Coronary artery (tissue), 2 donors: ENCODE measurements at regions not wholly inside any gene's neighbourhood (a gene's known extent, or its start where the extent isn't known, plus 50 kb on each side); places are given as distances from the start of the nearest gene placed in this dataset.
"Not testable (repeated sequence)": the region's sequence is repeated elsewhere in the genome, so short reads cannot be mapped to it uniquely, and the experiment has no call there.

Experiments used
- DNase-seq: peaks from one replicate; pipeline ENCODE4 v3.0.0-alpha.2; 2017; ENCODE audit warnings: low spot score
- H3K27ac ChIP-seq, 2 donors: fragments of 200-600 bp; sonication (generic); one replicate each; pipeline ENCODE4 v1.5.1; 2016 to 2019
- H3K4me3 ChIP-seq: fragments of 200-600 bp; sonication (generic); 2 replicates; pipeline ENCODE4 v1.5.1; 2016; ENCODE audit warnings: mild to moderate bottlenecking, moderate library complexity
- CTCF ChIP-seq: fragments of 200-600 bp; sonication (generic); IDR thresholded peaks from one replicate; pipeline ENCODE4 v1.5.1; 2019; ENCODE audit warnings: antibody characterized with exemption

DNA sequence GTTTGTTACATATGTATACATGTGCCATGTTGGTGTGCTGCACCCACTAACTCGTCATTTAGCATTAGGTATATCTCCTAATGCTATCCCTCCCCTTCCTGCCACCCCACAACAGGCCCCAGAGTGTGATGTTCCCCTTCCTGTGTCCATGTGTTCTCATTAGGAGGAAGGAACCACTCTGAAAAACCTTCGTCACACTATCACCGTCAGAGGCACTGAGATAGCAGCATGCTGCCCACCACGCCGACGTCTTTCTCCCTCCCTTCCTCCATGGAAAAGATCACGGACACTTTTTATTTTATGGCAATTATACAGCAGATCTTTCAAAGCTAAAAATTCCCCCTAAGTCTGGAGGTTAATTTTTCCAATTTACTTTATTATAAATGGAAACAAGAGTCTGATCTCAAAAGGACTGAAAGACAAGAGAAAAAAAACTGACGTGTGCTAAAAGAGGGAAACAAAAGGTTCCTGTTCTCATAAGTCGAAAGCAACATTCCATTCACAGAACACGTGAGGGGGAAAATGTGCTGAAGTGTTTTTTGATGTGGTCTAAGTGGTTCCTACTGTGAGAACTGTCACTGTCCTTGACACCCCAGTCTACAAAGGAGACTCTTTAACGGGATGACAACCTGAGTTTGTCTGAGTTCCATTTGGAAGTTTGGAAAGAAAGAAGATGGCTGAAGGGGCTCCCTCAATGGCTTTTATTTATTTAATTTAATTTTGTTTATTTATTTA is 339.7 kb upstream of the IRX2 start:
- no peak for TF ChIP-seq CTCF
- no peak overlapping the region for H3K27ac ChIP-seq
- DNase-seq = no peak
- H3K4me3 ChIP-seq = no peak overlapping the region

DNA sequence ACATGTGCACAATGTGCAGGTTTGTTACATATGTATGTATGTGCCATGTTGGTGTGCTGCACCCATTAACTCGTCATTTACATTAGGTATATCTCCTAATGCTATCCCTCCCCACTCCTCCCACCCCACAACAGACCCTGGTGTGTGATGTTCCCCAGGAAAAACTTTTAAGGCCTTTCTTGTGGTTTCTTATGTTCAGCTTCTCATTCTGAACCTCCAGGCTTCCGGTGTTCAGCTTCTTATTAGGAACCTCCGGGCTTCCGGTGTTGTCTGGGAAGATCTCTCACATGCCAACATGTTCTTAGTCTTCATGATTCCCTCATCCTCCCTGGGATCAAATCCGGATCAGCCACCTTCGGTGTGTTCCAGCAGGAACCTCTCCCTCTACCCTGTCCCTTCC is 338.8 kb upstream of the IRX2 start:
- H3K27ac ChIP-seq, H3K4me3 ChIP-seq, DNase-seq: not testable (repeated sequence)

DNA sequence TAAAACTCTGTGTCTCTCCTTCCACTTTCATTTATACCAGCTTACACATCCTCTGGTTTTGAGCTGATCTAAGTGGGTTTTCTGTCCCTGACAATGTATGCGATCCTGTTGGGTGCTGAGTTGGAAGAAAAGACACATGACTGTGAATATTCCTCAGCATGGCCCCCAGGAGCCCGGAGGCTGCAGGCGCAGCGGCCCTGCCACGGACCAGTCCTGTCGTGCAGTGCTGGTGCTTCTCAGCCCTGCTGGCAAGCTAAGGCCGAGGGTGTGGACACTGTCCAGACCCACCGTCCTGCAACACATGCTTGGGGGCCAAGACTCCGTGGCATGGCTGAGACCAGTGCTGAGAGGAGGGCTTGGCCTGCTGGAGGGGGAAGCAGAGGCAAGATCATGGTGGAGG is 328.9 kb upstream of the IRX2 start:
- TF ChIP-seq CTCF = no peak
- DNase-seq = no peak
- Histone ChIP-seq H3K27ac (no peak overlapping the region), H3K4me3 (no peak overlapping the region)

DNA sequence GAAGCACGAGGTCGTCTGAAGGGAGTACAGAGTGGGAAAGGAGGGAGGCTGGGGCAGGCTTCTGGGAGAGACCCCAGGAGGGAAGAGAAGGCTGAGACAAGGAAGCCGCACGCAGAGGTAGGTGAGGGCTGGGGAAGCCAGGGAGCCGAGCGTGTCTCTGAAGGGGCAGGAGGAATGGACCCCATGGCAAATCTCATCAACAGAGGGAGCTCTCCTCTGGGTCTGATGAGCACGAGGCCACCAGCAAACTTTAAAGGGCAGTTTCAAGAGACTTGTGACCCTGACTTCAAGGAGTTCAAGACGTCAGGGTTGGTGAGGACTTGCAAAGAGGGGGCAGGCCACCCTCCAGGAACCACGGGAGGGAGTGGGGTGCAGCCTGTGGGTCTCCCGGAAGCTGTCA is 326.2 kb upstream of the IRX2 start:
- no peak for TF ChIP-seq CTCF

GRCh38 chr5:3075309-3075708 is 323.8 kb upstream of the IRX2 start:
- Histone ChIP-seq H3K4me3 (no peak overlapping the region), H3K27ac (no peak overlapping the region)
- TF ChIP-seq CTCF = no peak
- no peak for DNase-seq

More for the DNA sequence above, 326.2 kb upstream of the IRX2 start:
- H3K27ac ChIP-seq = no peak overlapping the region
- no peak for DNase-seq
- no peak overlapping the region for H3K4me3 ChIP-seq

DNA sequence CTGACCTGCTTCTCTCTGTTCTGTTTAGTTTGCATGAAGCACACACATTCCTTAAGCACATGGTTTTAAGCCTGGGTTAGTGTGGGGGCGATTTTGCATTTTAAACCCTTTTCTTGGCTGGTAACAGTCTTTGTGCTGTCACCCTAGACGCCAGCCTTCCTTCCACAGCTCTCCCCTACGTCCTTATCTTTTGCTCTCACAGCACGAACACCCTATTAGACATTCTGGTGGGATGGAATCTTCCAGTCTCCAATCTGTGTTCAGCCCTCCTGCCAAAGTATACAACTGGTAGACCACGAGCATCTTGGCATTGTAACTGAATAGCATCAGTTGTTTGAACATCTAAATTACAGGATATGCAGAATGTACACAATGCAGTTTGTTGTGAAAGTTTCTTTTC is 316.9 kb upstream of the IRX2 start:
- TF ChIP-seq CTCF = no peak
- DNase-seq = no peak
- H3K27ac ChIP-seq = no peak overlapping the region

GRCh38 chr5:3060283-3060682 is 308.8 kb upstream of the IRX2 start:
- TF ChIP-seq CTCF = no peak
- Histone ChIP-seq H3K27ac (no peak overlapping the region), H3K4me3 (no peak overlapping the region)
- no peak for DNase-seq

More for the DNA sequence above, 316.9 kb upstream of the IRX2 start:
- no peak overlapping the region for H3K4me3 ChIP-seq
